KMS-11 (cell line): ENCODE measurements at regions not wholly inside any gene's neighbourhood (a gene's known extent, or its start where the extent isn't known, plus 50 kb on each side); places are given as distances from the start of the nearest gene placed in this dataset.
A peak's percentile ranks its signal among the peaks of the same experiment; 100 is the strongest.
"Not testable (repeated sequence)": the region's sequence is repeated elsewhere in the genome, so short reads cannot be mapped to it uniquely, and the experiment has no call there.

Source experiments
- H2AFZ ChIP-seq: fragments of 200-600 bp; sonication (generic); 2 replicates; pipeline ENCODE4 v1.6.1; 2016; ENCODE audit warnings: antibody characterized with exemption, mixed run types, low read depth
- H3K27ac ChIP-seq: fragments of 200-600 bp; sonication (generic); 2 replicates; pipeline ENCODE4 v1.6.1; 2016; ENCODE audit warnings: mild to moderate bottlenecking, mixed run types
- H3K27me3 ChIP-seq: fragments of 200-600 bp; sonication (generic); 2 replicates; pipeline ENCODE4 v1.6.1; 2017; ENCODE audit warnings: mild to moderate bottlenecking, low read depth, mixed run types, moderate library complexity; ENCODE audit not compliant: insufficient read depth
- H3K36me3 ChIP-seq: fragments of 200-600 bp; sonication (generic); 2 replicates; pipeline ENCODE4 v1.6.1; 2017; ENCODE audit warnings: mild to moderate bottlenecking, mixed run types; ENCODE audit not compliant: insufficient read depth
- H3K4me1 ChIP-seq: fragments of 200-600 bp; sonication (generic); 2 replicates; pipeline ENCODE4 v1.6.1; 2016; ENCODE audit warnings: mild to moderate bottlenecking, low read depth, mixed run types; ENCODE audit not compliant: poor library complexity, severe bottlenecking
- H3K4me2 ChIP-seq: fragments of 200-600 bp; sonication (generic); 2 replicates; pipeline ENCODE4 v1.7.0; 2016; ENCODE audit warnings: mild to moderate bottlenecking, mixed run types
- H3K4me3 ChIP-seq: fragments of 200-600 bp; sonication (generic); IDR thresholded peaks from 2 replicates; pipeline ENCODE4 v1.6.1; 2017; ENCODE audit warnings: low read depth, low read length, mixed read lengths; ENCODE audit not compliant: insufficient read depth
- H3K79me2 ChIP-seq: fragments of 200-600 bp; sonication (generic); 2 replicates; pipeline ENCODE4 v1.6.1; 2016; ENCODE audit warnings: low read depth, mixed run types; ENCODE audit not compliant: insufficient read depth
- H3K9ac ChIP-seq: fragments of 200-600 bp; sonication (generic); 2 replicates; pipeline ENCODE4 v1.6.1; 2016; ENCODE audit warnings: mild to moderate bottlenecking, mixed run types
- H4K20me1 ChIP-seq: fragments of 200-600 bp; sonication (generic); 2 replicates; pipeline ENCODE4 v1.6.1; 2016; ENCODE audit warnings: mild to moderate bottlenecking, mixed run types; ENCODE audit not compliant: insufficient read depth
- CTCF ChIP-seq: fragments of 200-600 bp; sonication (generic); conservative IDR thresholded peaks from 2 replicates; pipeline ENCODE4 v1.6.1; 2017; ENCODE audit warnings: low read depth, mild to moderate bottlenecking, antibody characterized with exemption, low read length, moderate library complexity, mixed read lengths

- Histone ChIP-seq H2AFZ (no peak overlapping the region), H3K4me1 (no peaks in the 10 kb centered on the region), H3K4me2 (no peak overlapping the region), H3K79me2 (no peaks in the 10 kb centered on the region), H3K36me3 (no peaks in the 10 kb centered on the region), H3K27ac (no peak overlapping the region), H3K27me3 (no peaks in the 10 kb centered on the region), H3K9ac (no peak overlapping the region), H4K20me1 (no peaks in the 10 kb centered on the region), H3K4me3 (no peak overlapping the region)
- no peak for TF ChIP-seq CTCF
Observed at GRCh38 chr11:13152264-13152663, 125.3 kb upstream of the BMAL1 start.

- no peaks in the 10 kb centered on the region for H3K36me3 ChIP-seq
- no peaks in the 10 kb centered on the region for H4K20me1 ChIP-seq
- H2AFZ ChIP-seq, result no peak overlapping the region
- no peaks in the 10 kb centered on the region for H3K4me1 ChIP-seq
- peak; percentile 38; the same call in 1 of the 2 replicates for TF ChIP-seq CTCF
- no peak overlapping the region for H3K27ac ChIP-seq
- H3K9ac ChIP-seq, result no peak overlapping the region
- H3K79me2 ChIP-seq, result no peaks in the 10 kb centered on the region
- no peak overlapping the region for H3K4me2 ChIP-seq
- no peaks in the 10 kb centered on the region for H3K27me3 ChIP-seq
- no peak overlapping the region for H3K4me3 ChIP-seq
Observed at GRCh38 chr11:13152736-13153541, 124.7 kb upstream of the BMAL1 start.

GRCh38 chr11:13154374-13154773 is 123.2 kb upstream of the BMAL1 start:
- not testable (repeated sequence) for H3K36me3 ChIP-seq, H3K27me3 ChIP-seq, H2AFZ ChIP-seq, H3K9ac ChIP-seq, H3K4me3 ChIP-seq, H3K27ac ChIP-seq, H3K4me2 ChIP-seq, H4K20me1 ChIP-seq, H3K79me2 ChIP-seq, H3K4me1 ChIP-seq

- no peaks in the 10 kb centered on the region for H3K4me1 ChIP-seq
Observed at GRCh38 chr11:13160346-13160745, 117.2 kb upstream of the BMAL1 start.

More at GRCh38 chr11:13160346-13160745, 117.2 kb upstream of the BMAL1 start:
- no peak for TF ChIP-seq CTCF
- no peaks in the 10 kb centered on the region for H3K79me2 ChIP-seq
- no peaks in the 10 kb centered on the region for H3K36me3 ChIP-seq
- H3K27ac ChIP-seq, result no peak overlapping the region
- H3K4me3 ChIP-seq, result no peak overlapping the region
- no peak overlapping the region for H2AFZ ChIP-seq
- no peaks in the 10 kb centered on the region for H4K20me1 ChIP-seq
- H3K27me3 ChIP-seq, result no peaks in the 10 kb centered on the region
- no peak overlapping the region for H3K4me2 ChIP-seq
- no peak overlapping the region for H3K9ac ChIP-seq
